Caco-2 (cell line): ENCODE measurements at regions not wholly inside any gene's neighbourhood (a gene's known extent, or its start where the extent isn't known, plus 50 kb on each side); places are given as distances from the start of the nearest gene placed in this dataset.

Experiments used
- BruUV-seq: library from RNA; stranded (reverse); fragments of 400-500 nt; replicated peaks from 2 replicates; lab custom pipeline; 2021; lab: Mats Ljungman, UMichigan
- CTCF ChIA-PET: fragments of 300-600 bp; sonication (Branson Sonifier 250); formaldehyde crosslinking; loops from one replicate; lab custom pipeline; 2022; ENCODE audit warnings: antibody characterized with exemption; lab: Charles Lee
- POLR2A ChIA-PET: fragments of 300-600 bp; sonication (Branson Sonifier 250); formaldehyde crosslinking; loops from one replicate; lab custom pipeline; 2022; ENCODE audit warnings: antibody characterized with exemption; lab: Charles Lee
- DNase-seq, 2 experiments: peaks; one replicate each; pipeline versions ENCODE4 v3.0.0 to v3.0.0-alpha.2; 2020 to 2022
- H3K27me3 ChIP-seq: replicated peaks from 2 replicates; pipeline ENCODE4 v1.6.0; 2011; ENCODE audit warnings: low read length; ENCODE audit not compliant: control insufficient read depth, insufficient read depth
- H3K36me3 ChIP-seq: 2 replicates; pipeline ENCODE4 v1.5.1; 2011; ENCODE audit warnings: low read length; ENCODE audit not compliant: control insufficient read depth, insufficient read depth
- H3K4me1 ChIP-seq: fragments of 250-450 bp; sonication (Bioruptor Pico); 2 replicates; pipeline ENCODE4 v1.5.1; 2020; ENCODE audit warnings: mild to moderate bottlenecking
- H3K4me3 ChIP-seq: 2 replicates; pipeline ENCODE4 v1.5.1; 2011; ENCODE audit warnings: low read depth, mild to moderate bottlenecking, control low read depth, low read length
- H3K9me3 ChIP-seq: fragments of 250-450 bp; sonication (Bioruptor Pico); 2 replicates; pipeline ENCODE4 v1.5.1; 2020; ENCODE audit warnings: mild to moderate bottlenecking, moderate library complexity
- H3K27ac Mint-ChIP-seq: one replicate; pipeline ENCODE4 v1.8.0; 2022; ENCODE audit warnings: mixed read lengths; ENCODE audit not compliant: unreplicated experiment
- H3K27me3 Mint-ChIP-seq: one replicate; pipeline ENCODE4 v1.8.0; 2022; ENCODE audit warnings: mixed read lengths; ENCODE audit not compliant: insufficient read depth, unreplicated experiment
- H3K36me3 Mint-ChIP-seq: one replicate; pipeline ENCODE4 v1.8.0; 2022; ENCODE audit warnings: mild to moderate bottlenecking, mixed read lengths; ENCODE audit not compliant: insufficient read depth, unreplicated experiment
- H3K4me1 Mint-ChIP-seq: one replicate; pipeline ENCODE4 v1.8.0; 2022; ENCODE audit warnings: low read depth, mixed read lengths; ENCODE audit not compliant: unreplicated experiment
- H3K4me3 Mint-ChIP-seq: one replicate; pipeline ENCODE4 v1.8.0; 2022; ENCODE audit warnings: mild to moderate bottlenecking, moderate library complexity, mixed read lengths; ENCODE audit not compliant: unreplicated experiment
- H3K9me3 Mint-ChIP-seq: one replicate; pipeline ENCODE4 v1.8.0; 2022; ENCODE audit warnings: mixed read lengths; ENCODE audit not compliant: unreplicated experiment
- intact Hi-C: fragments of 100-400 bp; cut with micrococcal nuclease; formaldehyde crosslinking; loops from one replicate; pipeline ENCODE4 v1.10.0; 2022; ENCODE audit not compliant: unreplicated experiment
- TF ChIP-seq, protein P1 (sequence below), 2 experiments: fragments of 200-600 bp in 1 of 2; IDR thresholded peaks; 1 replicate in 1 of 2; 2 replicates in 1 of 2; pipeline versions ENCODE4 v1.5.1 to v1.8.0; 2011 to 2022; ENCODE audit warnings: antibody characterized with exemption in 1 of 2, control low read depth in 1 of 2, inconsistent platforms in 1 of 2, low read depth in 1 of 2, low read length in 1 of 2, mild to moderate bottlenecking in 1 of 2, moderate library complexity in 1 of 2; ENCODE audit not compliant: insufficient read depth in 1 of 2, severe bottlenecking in 1 of 2, unreplicated experiment in 1 of 2

DNA sequence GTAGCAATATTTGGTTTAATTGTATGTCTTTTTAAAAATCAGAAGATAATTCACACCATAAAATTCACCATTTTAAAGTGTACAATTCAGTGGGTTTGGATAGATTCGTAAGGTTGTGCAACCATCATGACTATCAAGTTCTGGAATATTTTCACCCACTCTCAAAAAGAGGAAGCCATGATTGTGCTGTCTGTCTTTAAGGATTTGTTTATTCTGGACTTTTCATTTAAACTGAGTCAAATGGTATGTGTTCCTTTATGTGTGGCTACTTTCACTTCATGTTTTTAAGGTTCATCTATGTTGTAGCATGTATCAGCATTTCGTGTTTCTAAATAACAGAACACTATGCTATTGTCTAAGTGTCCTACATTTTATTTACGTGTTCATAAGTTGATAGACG, 68.1 kb upstream of the CPHXL start:
- no TSS peak for BruUV-seq
- H3K27me3 ChIP-seq = no peaks in the 10 kb centered on the region
- H3K4me3 Mint-ChIP-seq = no peak overlapping the region
- H3K4me3 ChIP-seq = no peak overlapping the region
- no peaks in the 10 kb centered on the region for H3K4me1 ChIP-seq
- no peak for DNase-seq
- H3K4me1 Mint-ChIP-seq = peaks cover 4% of the 10 kb centered on the region
- H3K36me3 ChIP-seq = no peaks in the 10 kb centered on the region
- intact Hi-C loops = no loop called here
- ChIA-PET CTCF (no interaction called here), POLR2A (no interaction called here)
- TF ChIP-seq, protein P1, sequence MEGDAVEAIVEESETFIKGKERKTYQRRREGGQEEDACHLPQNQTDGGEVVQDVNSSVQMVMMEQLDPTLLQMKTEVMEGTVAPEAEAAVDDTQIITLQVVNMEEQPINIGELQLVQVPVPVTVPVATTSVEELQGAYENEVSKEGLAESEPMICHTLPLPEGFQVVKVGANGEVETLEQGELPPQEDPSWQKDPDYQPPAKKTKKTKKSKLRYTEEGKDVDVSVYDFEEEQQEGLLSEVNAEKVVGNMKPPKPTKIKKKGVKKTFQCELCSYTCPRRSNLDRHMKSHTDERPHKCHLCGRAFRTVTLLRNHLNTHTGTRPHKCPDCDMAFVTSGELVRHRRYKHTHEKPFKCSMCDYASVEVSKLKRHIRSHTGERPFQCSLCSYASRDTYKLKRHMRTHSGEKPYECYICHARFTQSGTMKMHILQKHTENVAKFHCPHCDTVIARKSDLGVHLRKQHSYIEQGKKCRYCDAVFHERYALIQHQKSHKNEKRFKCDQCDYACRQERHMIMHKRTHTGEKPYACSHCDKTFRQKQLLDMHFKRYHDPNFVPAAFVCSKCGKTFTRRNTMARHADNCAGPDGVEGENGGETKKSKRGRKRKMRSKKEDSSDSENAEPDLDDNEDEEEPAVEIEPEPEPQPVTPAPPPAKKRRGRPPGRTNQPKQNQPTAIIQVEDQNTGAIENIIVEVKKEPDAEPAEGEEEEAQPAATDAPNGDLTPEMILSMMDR (IDR thresholded peaks at IDR 0.05; ENCODE audit: insufficient read depth in 1 of 2, low read depth in 1 of 2, low read length in 1 of 2, severe bottlenecking in 1 of 2, unreplicated experiment in 1 of 2) = no peak
- no peaks in the 10 kb centered on the region for H3K36me3 Mint-ChIP-seq
- peaks cover 2% of the 10 kb centered on the region for H3K27me3 Mint-ChIP-seq
- peaks cover 8% of the 10 kb centered on the region for H3K9me3 Mint-ChIP-seq
- H3K9me3 ChIP-seq = no peaks in the 10 kb centered on the region
- no peak overlapping the region for H3K27ac Mint-ChIP-seq

DNA sequence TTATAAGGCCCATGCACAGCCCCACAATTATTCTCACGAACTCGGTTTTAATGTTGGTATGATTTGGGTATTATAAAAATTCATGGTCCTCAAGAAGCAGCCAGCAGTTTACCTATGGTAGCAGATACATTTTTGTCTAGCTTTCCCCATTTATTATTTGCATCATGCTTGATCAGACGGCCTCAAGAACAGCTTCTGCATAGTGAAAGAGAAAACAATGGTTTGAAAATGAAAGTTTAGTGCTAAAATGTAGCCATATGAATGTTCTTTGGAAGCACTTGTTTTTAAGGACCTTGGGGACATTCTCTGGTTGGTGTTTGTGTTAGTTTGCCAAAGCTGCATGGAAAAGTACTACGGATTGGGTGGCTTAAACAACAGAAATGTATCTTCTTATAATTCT, 72.4 kb upstream of the CPHXL start:
- Histone ChIP-seq H3K4me1 (no peaks in the 10 kb centered on the region), H3K4me3 (no peak overlapping the region), H3K36me3 (no peaks in the 10 kb centered on the region), H3K9me3 (no peaks in the 10 kb centered on the region), H3K27me3 (no peaks in the 10 kb centered on the region)
- ChIA-PET CTCF (interaction anchor here (0.6 kb wide), 1 partner anchor 18 kb away, joined by 3 read pairs; no protein-coding TSS in a partner anchor), POLR2A (no interaction called here)
- Mint-ChIP-seq H3K4me3 (no peak overlapping the region), H3K27ac (no peak overlapping the region), H3K4me1 (no peaks in the 10 kb centered on the region), H3K27me3 (peaks cover 2% of the 10 kb centered on the region), H3K36me3 (no peaks in the 10 kb centered on the region), H3K9me3 (peaks cover 8% of the 10 kb centered on the region)
- no peak for DNase-seq
- TF ChIP-seq, protein P1 (IDR thresholded peaks at IDR 0.05; ENCODE audit: insufficient read depth in 1 of 2, low read depth in 1 of 2, low read length in 1 of 2, severe bottlenecking in 1 of 2, unreplicated experiment in 1 of 2) = no peak
- no TSS peak for BruUV-seq
- intact Hi-C loops = no loop called here

DNA sequence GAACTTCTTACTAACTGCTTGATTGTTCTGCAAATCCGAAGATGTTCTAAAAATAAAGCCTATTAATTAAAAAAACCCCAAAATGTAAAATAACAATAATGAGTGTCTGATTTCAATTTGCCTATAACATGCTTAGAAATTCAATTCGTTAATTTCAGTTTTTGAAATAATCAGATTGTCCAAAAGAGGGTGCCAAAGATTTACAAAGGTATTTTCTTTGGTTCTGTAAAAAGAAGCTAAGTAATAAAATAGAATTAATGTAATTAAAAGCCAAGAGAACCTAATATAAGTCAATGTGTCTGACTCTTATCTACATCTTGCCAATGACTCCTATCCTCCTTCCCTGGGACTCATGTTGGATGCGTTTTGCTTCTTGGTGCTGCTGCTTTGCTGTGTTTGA, 75.0 kb upstream of the CPHXL start:
- H3K36me3 ChIP-seq = no peaks in the 10 kb centered on the region
- intact Hi-C loops = loop anchor here (1.0 to 10.0 kb wide), 6 partner anchors 113 to 851 kb away; no protein-coding TSS in a partner anchor
- no peak for DNase-seq
- no peaks in the 10 kb centered on the region for H3K4me1 ChIP-seq
- TF ChIP-seq, protein P1 (IDR thresholded peaks at IDR 0.05; ENCODE audit: insufficient read depth in 1 of 2, low read depth in 1 of 2, low read length in 1 of 2, severe bottlenecking in 1 of 2, unreplicated experiment in 1 of 2) = peak in 1 of 2 experiments; percentile 13
- no peaks in the 10 kb centered on the region for H3K27me3 Mint-ChIP-seq
- no peaks in the 10 kb centered on the region for H3K9me3 ChIP-seq
- ChIA-PET CTCF (interaction anchor here (0.5 to 1.0 kb wide), 3 partner anchors 182 to 852 kb away, joined by 3 to 7 read pairs (median 4); no protein-coding TSS in a partner anchor), POLR2A (no interaction called here)
- H3K9me3 Mint-ChIP-seq = peaks cover 2% of the 10 kb centered on the region
- no peak overlapping the region for H3K4me3 Mint-ChIP-seq
- no TSS peak for BruUV-seq
- no peak overlapping the region for H3K27ac Mint-ChIP-seq
- H3K4me3 ChIP-seq = no peak overlapping the region
- H3K4me1 Mint-ChIP-seq = no peaks in the 10 kb centered on the region
- H3K36me3 Mint-ChIP-seq = no peaks in the 10 kb centered on the region
- H3K27me3 ChIP-seq = no peaks in the 10 kb centered on the region
